ENCODE measurements at regions not wholly inside any gene's neighbourhood (a gene's known extent, or its start where the extent isn't known, plus 50 kb on each side); places are given as distances from the start of the nearest gene placed in this dataset.

GRCh38 chr12:68453876-68454275 lies 121.7 kb upstream of the MDM1 start:
- no peak for TF ChIP-seq EZH2 (IDR thresholded peaks at IDR 0.05; ENCODE audit: borderline replicate concordance, low read length)
- TF ChIP-seq CTCF (IDR thresholded peaks at IDR 0.05; ENCODE audit: low read length), result no peak
- H3K4me3 ChIP-seq (ENCODE audit: low read depth, low read length, poor library complexity, severe bottlenecking), result no peak overlapping the region
- no peaks in the 10 kb centered on the region for H3F3A ChIP-seq (ENCODE audit: insufficient read depth, low read length)
- H3K9ac ChIP-seq (ENCODE audit: low read length), result no peak overlapping the region
- H3K4me1 ChIP-seq (ENCODE audit: insufficient read depth, low read length, severe bottlenecking), result no peaks in the 10 kb centered on the region
- no peaks in the 10 kb centered on the region for H3K79me2 ChIP-seq (ENCODE audit: insufficient read depth, low read length)
- H4K20me1 ChIP-seq (ENCODE audit: insufficient read depth, low read length), result no peaks in the 10 kb centered on the region
- H3K27me3 ChIP-seq (ENCODE audit: insufficient read depth, low read length), result no peaks in the 10 kb centered on the region
- no peaks in the 10 kb centered on the region for H3K9me2 ChIP-seq (ENCODE audit: low read depth, low read length)
- H2AFZ ChIP-seq (ENCODE audit: low read length), result no peak overlapping the region
- no peaks in the 10 kb centered on the region for H3K9me3 ChIP-seq (ENCODE audit: low read length)
- H3K27ac ChIP-seq (ENCODE audit: low read depth, low read length, poor library complexity, severe bottlenecking), result no peak overlapping the region
- H3K4me2 ChIP-seq (ENCODE audit: low read length), result no peak overlapping the region
- H3K36me3 ChIP-seq (ENCODE audit: insufficient read depth, low read length), result no peaks in the 10 kb centered on the region

- Histone ChIP-seq H3K79me2 (ENCODE audit: insufficient read depth, low read length) (no peaks in the 10 kb centered on the region), H3K9ac (ENCODE audit: low read length) (no peak overlapping the region), H3K4me3 (ENCODE audit: low read depth, low read length, poor library complexity, severe bottlenecking) (no peak overlapping the region), H4K20me1 (ENCODE audit: insufficient read depth, low read length) (no peaks in the 10 kb centered on the region), H3K4me1 (ENCODE audit: insufficient read depth, low read length, severe bottlenecking) (no peaks in the 10 kb centered on the region), H3K27ac (ENCODE audit: low read depth, low read length, poor library complexity, severe bottlenecking) (no peak overlapping the region), H3K36me3 (ENCODE audit: insufficient read depth, low read length) (no peaks in the 10 kb centered on the region), H3K4me2 (ENCODE audit: low read length) (no peak overlapping the region), H3K9me2 (ENCODE audit: low read depth, low read length) (no peaks in the 10 kb centered on the region), H3F3A (ENCODE audit: insufficient read depth, low read length) (no peaks in the 10 kb centered on the region), H3K27me3 (ENCODE audit: insufficient read depth, low read length) (no peaks in the 10 kb centered on the region), H2AFZ (ENCODE audit: low read length) (no peak overlapping the region), H3K9me3 (ENCODE audit: low read length) (no peaks in the 10 kb centered on the region)
- TF ChIP-seq EZH2 (IDR thresholded peaks at IDR 0.05; ENCODE audit: borderline replicate concordance, low read length) (no peak), CTCF (IDR thresholded peaks at IDR 0.05; ENCODE audit: low read length) (no peak)
Observed at GRCh38 chr12:68454892-68455291, 122.7 kb upstream of the MDM1 start.

- H3K27ac ChIP-seq (ENCODE audit: low read depth, low read length, poor library complexity, severe bottlenecking), result no peak overlapping the region
- H3K36me3 ChIP-seq (ENCODE audit: insufficient read depth, low read length), result no peaks in the 10 kb centered on the region
- H2AFZ ChIP-seq (ENCODE audit: low read length), result no peak overlapping the region
- no peak overlapping the region for H3K4me3 ChIP-seq (ENCODE audit: low read depth, low read length, poor library complexity, severe bottlenecking)
- no peaks in the 10 kb centered on the region for H3F3A ChIP-seq (ENCODE audit: insufficient read depth, low read length)
- H3K27me3 ChIP-seq (ENCODE audit: insufficient read depth, low read length), result no peaks in the 10 kb centered on the region
- TF ChIP-seq CTCF (IDR thresholded peaks at IDR 0.05; ENCODE audit: low read length) (no peak), EZH2 (IDR thresholded peaks at IDR 0.05; ENCODE audit: borderline replicate concordance, low read length) (no peak)
- no peaks in the 10 kb centered on the region for H3K9me2 ChIP-seq (ENCODE audit: low read depth, low read length)
- no peaks in the 10 kb centered on the region for H3K9me3 ChIP-seq (ENCODE audit: low read length)
- no peak overlapping the region for H3K4me2 ChIP-seq (ENCODE audit: low read length)
- no peaks in the 10 kb centered on the region for H3K79me2 ChIP-seq (ENCODE audit: insufficient read depth, low read length)
- H3K4me1 ChIP-seq (ENCODE audit: insufficient read depth, low read length, severe bottlenecking), result no peaks in the 10 kb centered on the region
- H3K9ac ChIP-seq (ENCODE audit: low read length), result no peak overlapping the region
- no peaks in the 10 kb centered on the region for H4K20me1 ChIP-seq (ENCODE audit: insufficient read depth, low read length)
Observed at GRCh38 chr12:68455691-68456345, 123.7 kb upstream of the MDM1 start.
